Spleen (tissue), 7 donors: ENCODE measurements at regions not wholly inside any gene's neighbourhood (a gene's known extent, or its start where the extent isn't known, plus 50 kb on each side); places are given as distances from the start of the nearest gene placed in this dataset.

Experiments used
- POLR2A ChIP-seq, 3 donors: fragments of 450-650 bp; IDR thresholded peaks; one replicate each; pipeline ENCODE4 v1.5.1; 2017; ENCODE audit warnings: antibody characterized with exemption in 3 of 3, mild to moderate bottlenecking in 1 of 3
- POLR2AphosphoS5 ChIP-seq, 3 donors: sonication (generic); formaldehyde crosslinking; IDR thresholded peaks; one replicate each; pipeline ENCODE4 v1.5.1; 2017; ENCODE audit warnings: antibody characterized with exemption in 3 of 3
- TF ChIP-seq, protein P1 (sequence below), 11 experiments: fragments of 200-600 bp in 7 of 11; fragments of 450-650 bp in 4 of 11; sonication (generic) in 4 of 11; IDR thresholded peaks in 8 of 11; conservative IDR thresholded peaks in 3 of 11; 1 replicate in 7 of 11; 2 replicates in 4 of 11; pipeline versions ENCODE4 v1.4.0 to v1.8.0; 2016 to 2021; ENCODE audit warnings: antibody characterized with exemption in 11 of 11, inconsistent platforms in 4 of 11, mild to moderate bottlenecking in 1 of 11
- donor health status: DM: no; HTN: no; CAD: no; lungs with moderate emphysema.
- donor health status: DM: no; HTN: no; CAD: no.
- donor health status: DM: no; HTN: no; CAD: no.

GRCh38 chr14:86334355-86334754 is 804.4 kb downstream of the FLRT2 start:
- TF ChIP-seq, protein P1, sequence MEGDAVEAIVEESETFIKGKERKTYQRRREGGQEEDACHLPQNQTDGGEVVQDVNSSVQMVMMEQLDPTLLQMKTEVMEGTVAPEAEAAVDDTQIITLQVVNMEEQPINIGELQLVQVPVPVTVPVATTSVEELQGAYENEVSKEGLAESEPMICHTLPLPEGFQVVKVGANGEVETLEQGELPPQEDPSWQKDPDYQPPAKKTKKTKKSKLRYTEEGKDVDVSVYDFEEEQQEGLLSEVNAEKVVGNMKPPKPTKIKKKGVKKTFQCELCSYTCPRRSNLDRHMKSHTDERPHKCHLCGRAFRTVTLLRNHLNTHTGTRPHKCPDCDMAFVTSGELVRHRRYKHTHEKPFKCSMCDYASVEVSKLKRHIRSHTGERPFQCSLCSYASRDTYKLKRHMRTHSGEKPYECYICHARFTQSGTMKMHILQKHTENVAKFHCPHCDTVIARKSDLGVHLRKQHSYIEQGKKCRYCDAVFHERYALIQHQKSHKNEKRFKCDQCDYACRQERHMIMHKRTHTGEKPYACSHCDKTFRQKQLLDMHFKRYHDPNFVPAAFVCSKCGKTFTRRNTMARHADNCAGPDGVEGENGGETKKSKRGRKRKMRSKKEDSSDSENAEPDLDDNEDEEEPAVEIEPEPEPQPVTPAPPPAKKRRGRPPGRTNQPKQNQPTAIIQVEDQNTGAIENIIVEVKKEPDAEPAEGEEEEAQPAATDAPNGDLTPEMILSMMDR (IDR thresholded peaks at IDR 0.05 in 8 of 11, conservative IDR thresholded peaks at IDR 0.05 in 3 of 11), result no peak
- TF ChIP-seq POLR2AphosphoS5 (IDR thresholded peaks at IDR 0.05) (no peak), POLR2A (IDR thresholded peaks at IDR 0.05) (no peak)
